Hepatocyte (in vitro differentiated cells): ENCODE measurements at regions not wholly inside any gene's neighbourhood (a gene's known extent, or its start where the extent isn't known, plus 50 kb on each side); places are given as distances from the start of the nearest gene placed in this dataset.

Experiments
- DNase-seq: peaks from one replicate; pipeline ENCODE4 v3.0.0-alpha.2; 2016; ENCODE audit warnings: low spot score
- H2AFZ ChIP-seq: fragments of 200-600 bp; sonication (generic); 2 replicates; pipeline ENCODE4 v1.6.0; 2016; ENCODE audit warnings: antibody characterized with exemption, mild to moderate bottlenecking
- H3K27ac ChIP-seq: fragments of 200-600 bp; sonication (generic); 2 replicates; pipeline ENCODE4 v1.5.1; 2016; ENCODE audit warnings: mild to moderate bottlenecking
- H3K27me3 ChIP-seq: fragments of 200-600 bp; sonication (generic); 2 replicates; pipeline ENCODE4 v1.6.1; 2016
- H3K36me3 ChIP-seq: fragments of 200-600 bp; sonication (generic); replicated peaks from 2 replicates; pipeline ENCODE4 v1.5.1; 2016; ENCODE audit warnings: low read depth; ENCODE audit not compliant: insufficient read depth
- H3K4me1 ChIP-seq: fragments of 200-600 bp; sonication (generic); 2 replicates; pipeline ENCODE4 v1.5.1; 2016; ENCODE audit warnings: mild to moderate bottlenecking, moderate library complexity; ENCODE audit not compliant: insufficient read depth
- H3K4me2 ChIP-seq: fragments of 200-600 bp; sonication (generic); 2 replicates; pipeline ENCODE4 v1.6.0; 2016
- H3K4me3 ChIP-seq: fragments of 200-600 bp; sonication (generic); 2 replicates; pipeline ENCODE4 v1.5.1; 2016; ENCODE audit warnings: mild to moderate bottlenecking
- H3K79me2 ChIP-seq: fragments of 200-600 bp; sonication (generic); 2 replicates; pipeline ENCODE4 v1.6.0; 2017; ENCODE audit warnings: mild to moderate bottlenecking
- H3K9me2 ChIP-seq: fragments of 200-600 bp; sonication (generic); replicated peaks from 2 replicates; pipeline ENCODE4 v1.6.0; 2017; ENCODE audit warnings: mild to moderate bottlenecking; ENCODE audit not compliant: insufficient read depth
- H3K9me3 ChIP-seq: fragments of 200-600 bp; sonication (generic); 2 replicates; pipeline ENCODE4 v1.5.1; 2016; ENCODE audit warnings: low read depth, mild to moderate bottlenecking
- H4K20me1 ChIP-seq: fragments of 200-600 bp; sonication (generic); 2 replicates; pipeline ENCODE4 v1.6.0; 2016; ENCODE audit warnings: mild to moderate bottlenecking; ENCODE audit not compliant: insufficient read depth, poor library complexity, severe bottlenecking
- CTCF ChIP-seq: fragments of 200-600 bp; sonication (generic); IDR thresholded peaks from 2 replicates; pipeline ENCODE4 v1.5.1; 2016; ENCODE audit warnings: antibody characterized with exemption, mild to moderate bottlenecking; ENCODE audit not compliant: poor library complexity
- EZH2 ChIP-seq: fragments of 200-600 bp; sonication (generic); IDR thresholded peaks from 2 replicates; pipeline ENCODE4 v1.6.1; 2016; ENCODE audit warnings: antibody characterized with exemption, mild to moderate bottlenecking, borderline replicate concordance
- EZH2phosphoT487 ChIP-seq: fragments of 200-600 bp; sonication (generic); IDR thresholded peaks from one replicate; pipeline ENCODE4 v1.6.1; 2018; ENCODE audit warnings: antibody characterized with exemption, mild to moderate bottlenecking, low read depth, moderate library complexity; ENCODE audit not compliant: unreplicated experiment, severe bottlenecking
- WGBS: methylation state at CpG from one replicate; pipeline ENCODE4 v1.1.6; 2016; ENCODE audit warnings: low lambda C conversion rate; ENCODE audit errors: missing lambda C conversion rate; 5-methylcytosine and 5-hydroxymethylcytosine counted together

- H3K36me3 ChIP-seq = no peaks in the 10 kb centered on the region
- H3K4me1 ChIP-seq = peaks cover 66% of the 10 kb centered on the region
- TF ChIP-seq EZH2phosphoT487 = no peak
- TF ChIP-seq EZH2 = no peak
- no peak for TF ChIP-seq CTCF
- peak overlapping the region; percentile 98 for H3K27ac ChIP-seq
- no peak overlapping the region for H3K4me3 ChIP-seq
- H3K4me2 ChIP-seq = peak overlapping the region; percentile 69
- 95% methylated on average over 5 of the region's 5 CpGs for WGBS
- H3K79me2 ChIP-seq = peaks cover 89% of the 10 kb centered on the region
- H2AFZ ChIP-seq = no peak overlapping the region
- H3K27me3 ChIP-seq = no peaks in the 10 kb centered on the region
- no peaks in the 10 kb centered on the region for H3K9me2 ChIP-seq
- H4K20me1 ChIP-seq = peaks cover 52% of the 10 kb centered on the region
- DNase-seq = no peak
- no peaks in the 10 kb centered on the region for H3K9me3 ChIP-seq
Observed at GRCh38 chr17:77393274-77393600, 252.5 kb downstream of the SEC14L1 start.

- H3K36me3 ChIP-seq = no peaks in the 10 kb centered on the region
Observed at GRCh38 chr17:77393867-77394539, 253.2 kb downstream of the SEC14L1 start.

GRCh38 chr17:77394540-77395295 is 253.9 kb downstream of the SEC14L1 start:
- Histone ChIP-seq H3K36me3 (no peaks in the 10 kb centered on the region), H3K4me2 (peak overlapping the region; percentile 31), H4K20me1 (peaks cover 57% of the 10 kb centered on the region), H3K9me2 (no peaks in the 10 kb centered on the region), H3K9me3 (no peaks in the 10 kb centered on the region), H3K27me3 (no peaks in the 10 kb centered on the region), H3K4me3 (no peak overlapping the region), H3K27ac (peak overlapping the region; percentile 98), H3K4me1 (peaks cover 52% of the 10 kb centered on the region), H3K79me2 (peaks cover 89% of the 10 kb centered on the region), H2AFZ (no peak overlapping the region)
- no peak for TF ChIP-seq EZH2
- TF ChIP-seq EZH2phosphoT487 = no peak
- no peak for TF ChIP-seq CTCF
- DNase-seq = peak; percentile 56
- 65% methylated on average over 15 of the region's 15 CpGs for WGBS

More at GRCh38 chr17:77393867-77394539, 253.2 kb downstream of the SEC14L1 start:
- TF ChIP-seq EZH2 (no peak), EZH2phosphoT487 (no peak), CTCF (no peak)
- Histone ChIP-seq H3K9me2 (no peaks in the 10 kb centered on the region), H3K4me3 (no peak overlapping the region), H2AFZ (no peak overlapping the region), H3K27ac (peak overlapping the region; percentile 98), H3K9me3 (no peaks in the 10 kb centered on the region), H3K4me2 (peak overlapping the region; percentile 31), H3K79me2 (peaks cover 89% of the 10 kb centered on the region), H3K4me1 (peaks cover 59% of the 10 kb centered on the region), H3K27me3 (no peaks in the 10 kb centered on the region), H4K20me1 (peaks cover 52% of the 10 kb centered on the region)
- DNase-seq = no peak
- 94% methylated on average over 10 of the region's 10 CpGs for WGBS
